ENCODE measurements at regions not wholly inside any gene's neighbourhood (a gene's known extent, or its start where the extent isn't known, plus 50 kb on each side); places are given as distances from the start of the nearest gene placed in this dataset.

DNA sequence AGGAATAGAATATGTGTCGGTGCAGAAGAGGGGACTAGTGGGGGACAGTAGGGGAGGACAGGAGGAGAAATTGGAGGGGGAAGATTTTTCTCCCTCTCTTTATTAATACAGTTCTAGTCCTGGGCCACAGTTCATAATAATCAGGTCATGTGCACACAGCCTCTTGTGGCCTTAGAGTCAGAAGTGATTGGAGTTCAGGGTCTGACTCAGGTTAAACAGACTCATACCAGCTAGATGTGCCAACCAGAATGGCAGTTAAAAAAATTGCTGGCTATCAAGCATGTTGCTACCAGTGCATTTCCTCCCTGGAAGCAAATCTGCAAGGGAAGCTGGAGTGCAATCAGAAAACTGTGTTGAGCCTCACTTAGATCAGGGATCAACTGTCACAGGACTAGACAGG is 132.7 kb upstream of the MAP1B start:
- Histone ChIP-seq H2AFZ (ENCODE audit: low read length) (no peak overlapping the region), H4K20me1 (ENCODE audit: control insufficient read depth, extremely low read depth, insufficient read depth, low read length) (no peaks in the 10 kb centered on the region), H3K9ac (ENCODE audit: insufficient read depth, low read length) (no peak overlapping the region), H3K4me1 (ENCODE audit: control insufficient read depth, extremely low read depth, insufficient read depth, low read length) (no peaks in the 10 kb centered on the region), H3K9me3 (ENCODE audit: control insufficient read depth, insufficient read depth, low read depth, low read length) (no peaks in the 10 kb centered on the region), H3K4me2 (ENCODE audit: extremely low read depth, insufficient read depth, low read length) (no peak overlapping the region), H3K79me2 (ENCODE audit: control insufficient read depth, insufficient read depth, low read length) (no peaks in the 10 kb centered on the region), H3K4me3 (replicated peaks in 1 of 4; ENCODE audit: control extremely low read depth in 1 of 4, insufficient read depth in 1 of 4, low read depth in 3 of 4, low read length in 4 of 4) (no peak overlapping the region), H3K27ac (ENCODE audit: insufficient read depth, low read length) (no peak overlapping the region), H3K36me3 (ENCODE audit: control insufficient read depth, insufficient read depth, low read length) (no peaks in the 10 kb centered on the region), H3K27me3 (ENCODE audit: control insufficient read depth, insufficient read depth, low read length) (peaks cover 5% of the 10 kb centered on the region)
- DNase-seq (ENCODE audit: low read depth in 2 of 2): no peak
- TF ChIP-seq EZH2 (IDR thresholded peaks at IDR 0.05; ENCODE audit: low read length, missing control alignments) (no peak), CTCF (conservative IDR thresholded peaks at IDR 0.05 in 1 of 2, IDR thresholded peaks at IDR 0.05 in 1 of 2; ENCODE audit: low read depth in 1 of 2, low read length in 2 of 2) (no peak)

GRCh38 chr5:71976449-71976848 is 130.8 kb upstream of the MAP1B start:
- Histone ChIP-seq H3K79me2 (ENCODE audit: control insufficient read depth, insufficient read depth, low read length) (no peaks in the 10 kb centered on the region), H3K36me3 (ENCODE audit: control insufficient read depth, insufficient read depth, low read length) (no peaks in the 10 kb centered on the region), H3K9me3 (ENCODE audit: control insufficient read depth, insufficient read depth, low read depth, low read length) (no peaks in the 10 kb centered on the region), H3K4me2 (ENCODE audit: extremely low read depth, insufficient read depth, low read length) (no peak overlapping the region), H4K20me1 (ENCODE audit: control insufficient read depth, extremely low read depth, insufficient read depth, low read length) (no peaks in the 10 kb centered on the region), H3K4me1 (ENCODE audit: control insufficient read depth, extremely low read depth, insufficient read depth, low read length) (no peaks in the 10 kb centered on the region), H3K27ac (ENCODE audit: insufficient read depth, low read length) (no peak overlapping the region), H3K9ac (ENCODE audit: insufficient read depth, low read length) (no peak overlapping the region), H3K27me3 (ENCODE audit: control insufficient read depth, insufficient read depth, low read length) (peaks cover 5% of the 10 kb centered on the region), H3K4me3 (replicated peaks in 1 of 4; ENCODE audit: control extremely low read depth in 1 of 4, insufficient read depth in 1 of 4, low read depth in 3 of 4, low read length in 4 of 4) (no peak overlapping the region), H2AFZ (ENCODE audit: low read length) (no peak overlapping the region)
- TF ChIP-seq EZH2 (IDR thresholded peaks at IDR 0.05; ENCODE audit: low read length, missing control alignments): no peak
- TF ChIP-seq CTCF (conservative IDR thresholded peaks at IDR 0.05 in 1 of 2, IDR thresholded peaks at IDR 0.05 in 1 of 2; ENCODE audit: low read depth in 1 of 2, low read length in 2 of 2): no peak
- DNase-seq (ENCODE audit: low read depth in 2 of 2): no peak

GRCh38 chr5:71977311-71977710 is 130.0 kb upstream of the MAP1B start:
- Histone ChIP-seq H3K9me3 (ENCODE audit: control insufficient read depth, insufficient read depth, low read depth, low read length) (no peaks in the 10 kb centered on the region), H3K27me3 (ENCODE audit: control insufficient read depth, insufficient read depth, low read length) (peaks cover 5% of the 10 kb centered on the region), H3K36me3 (ENCODE audit: control insufficient read depth, insufficient read depth, low read length) (no peaks in the 10 kb centered on the region), H3K4me2 (ENCODE audit: extremely low read depth, insufficient read depth, low read length) (no peak overlapping the region), H3K4me3 (replicated peaks in 1 of 4; ENCODE audit: control extremely low read depth in 1 of 4, insufficient read depth in 1 of 4, low read depth in 3 of 4, low read length in 4 of 4) (no peak overlapping the region), H3K9ac (ENCODE audit: insufficient read depth, low read length) (no peak overlapping the region), H3K27ac (ENCODE audit: insufficient read depth, low read length) (no peak overlapping the region), H3K4me1 (ENCODE audit: control insufficient read depth, extremely low read depth, insufficient read depth, low read length) (no peaks in the 10 kb centered on the region), H3K79me2 (ENCODE audit: control insufficient read depth, insufficient read depth, low read length) (no peaks in the 10 kb centered on the region), H4K20me1 (ENCODE audit: control insufficient read depth, extremely low read depth, insufficient read depth, low read length) (no peaks in the 10 kb centered on the region), H2AFZ (ENCODE audit: low read length) (no peak overlapping the region)
- no peak for DNase-seq (ENCODE audit: low read depth in 2 of 2)
- TF ChIP-seq CTCF (conservative IDR thresholded peaks at IDR 0.05 in 1 of 2, IDR thresholded peaks at IDR 0.05 in 1 of 2; ENCODE audit: low read depth in 1 of 2, low read length in 2 of 2) (no peak), EZH2 (IDR thresholded peaks at IDR 0.05; ENCODE audit: low read length, missing control alignments) (no peak)
